IMR-90 (cell line): ENCODE measurements at regions not wholly inside any gene's neighbourhood (a gene's known extent, or its start where the extent isn't known, plus 50 kb on each side); places are given as distances from the start of the nearest gene placed in this dataset.
A peak's percentile ranks its signal among the peaks of the same experiment; 100 is the strongest.

ENCODE experiments used
- ATAC-seq: fragments of 200-7000 bp; cut with Tn5 transposase; 2 replicates; pipeline ENCODE4 v1.9.1; 2020; ENCODE audit warnings: low read depth, mild to moderate bottlenecking, moderate library complexity
- BruUV-seq: library from RNA; stranded (reverse); fragments of 400-500 nt; replicated peaks from 2 replicates; lab custom pipeline; 2021; lab: Mats Ljungman, UMichigan
- CTCF ChIA-PET: fragments of 300-600 bp; formaldehyde crosslinking; extraction: SDS; loops from one replicate; lab custom pipeline; 2021; ENCODE audit warnings: antibody characterized with exemption; lab: Yijun Ruan, JAX
- POLR2A ChIA-PET: fragments of 300-600 bp; sonication (Branson Sonifier 250); formaldehyde crosslinking; loops from one replicate; lab custom pipeline; 2022; ENCODE audit warnings: antibody characterized with exemption; ENCODE audit not compliant: unreplicated experiment; lab: Charles Lee
- DNase-seq: peaks from one replicate; pipeline ENCODE4 v3.0.0; 2013
- H2AFZ ChIP-seq: replicated peaks from 2 replicates; pipeline ENCODE3; 2013; ENCODE audit warnings: low read length, mild to moderate bottlenecking; ENCODE audit not compliant: poor library complexity
- H2AK5ac ChIP-seq: 2 replicates; pipeline ENCODE4 v1.6.1; 2013; ENCODE audit warnings: low read depth, low read length, inconsistent platforms
- H2AK9ac ChIP-seq: replicated peaks from 2 replicates; pipeline ENCODE3; 2013; ENCODE audit warnings: mild to moderate bottlenecking, low read depth, low read length, moderate library complexity; ENCODE audit not compliant: poor library complexity
- H2BK120ac ChIP-seq: 2 replicates; pipeline ENCODE4 v1.6.1; 2013; ENCODE audit warnings: low read depth, low read length, inconsistent platforms
- H2BK15ac ChIP-seq: 3 replicates; pipeline ENCODE4 v1.6.1; 2013; ENCODE audit warnings: low read depth, low read length, inconsistent platforms
- H2BK20ac ChIP-seq: 2 replicates; pipeline ENCODE4 v1.6.1; 2013; ENCODE audit warnings: low read depth, mild to moderate bottlenecking, inconsistent platforms, low read length, moderate library complexity
- H2BK5ac ChIP-seq: 2 replicates; pipeline ENCODE4 v1.6.1; 2013; ENCODE audit warnings: mild to moderate bottlenecking, low read depth, low read length, inconsistent platforms; ENCODE audit not compliant: poor library complexity, severe bottlenecking
- H3K14ac ChIP-seq: replicated peaks from 2 replicates; pipeline ENCODE4 v1.6.1; 2013; ENCODE audit warnings: low read depth, low read length, inconsistent platforms
- H3K18ac ChIP-seq: 2 replicates; pipeline ENCODE4 v1.6.1; 2013; ENCODE audit warnings: low read depth, low read length, control low read depth
- H3K23ac ChIP-seq: 2 replicates; pipeline ENCODE4 v1.6.1; 2013; ENCODE audit warnings: low read depth, low read length, inconsistent platforms
- H3K27ac ChIP-seq: 2 replicates; pipeline ENCODE4 v1.5.1; 2013; ENCODE audit warnings: mild to moderate bottlenecking, control low read depth, low read length; ENCODE audit not compliant: insufficient read depth
- H3K27me3 ChIP-seq: 2 replicates; pipeline ENCODE4 v1.6.1; 2013; ENCODE audit warnings: low read length; ENCODE audit not compliant: control insufficient read depth, insufficient read depth
- H3K36me3 ChIP-seq: 2 replicates; pipeline ENCODE4 v1.6.1; 2013; ENCODE audit warnings: low read length, mixed read lengths; ENCODE audit not compliant: control insufficient read depth, insufficient read depth
- H3K4ac ChIP-seq: 2 replicates; pipeline ENCODE4 v1.6.1; 2013; ENCODE audit warnings: low read depth, low read length, inconsistent platforms
- H3K4me1 ChIP-seq: 2 replicates; pipeline ENCODE4 v1.6.1; 2013; ENCODE audit warnings: low read length, mixed read lengths; ENCODE audit not compliant: control insufficient read depth, insufficient read depth
- H3K4me2 ChIP-seq: 2 replicates; pipeline ENCODE4 v1.6.1; 2013; ENCODE audit warnings: low read depth, mild to moderate bottlenecking, control low read depth, low read length, moderate library complexity
- H3K4me3 ChIP-seq: 2 replicates; pipeline ENCODE4 v1.5.1; 2013; ENCODE audit warnings: low read depth, mild to moderate bottlenecking, control low read depth, low read length, moderate library complexity; ENCODE audit not compliant: insufficient read depth
- H3K56ac ChIP-seq: 2 replicates; pipeline ENCODE4 v1.6.1; 2013; ENCODE audit warnings: low read length, inconsistent platforms; ENCODE audit not compliant: insufficient read depth; ENCODE audit errors: extremely low read depth
- H3K79me1 ChIP-seq, 2 experiments: 2 replicates each; pipeline ENCODE4 v1.6.1; 2013; ENCODE audit warnings: low read length in 2 of 2, inconsistent platforms in 1 of 2, low read depth in 1 of 2
- H3K9ac ChIP-seq: 2 replicates; pipeline ENCODE4 v1.6.1; 2013; ENCODE audit warnings: low read depth, low read length, control low read depth
- H3K9me1 ChIP-seq: 2 replicates; pipeline ENCODE4 v1.6.1; 2013; ENCODE audit warnings: low read length, inconsistent platforms; ENCODE audit not compliant: insufficient read depth
- H3K9me3 ChIP-seq: 2 replicates; pipeline ENCODE4 v1.6.1; 2013; ENCODE audit warnings: low read length; ENCODE audit not compliant: control insufficient read depth, insufficient read depth
- H4K20me1 ChIP-seq: 2 replicates; pipeline ENCODE4 v1.6.1; 2013; ENCODE audit warnings: low read length, inconsistent platforms; ENCODE audit not compliant: insufficient read depth
- H4K5ac ChIP-seq: 2 replicates; pipeline ENCODE4 v1.6.1; 2013; ENCODE audit warnings: mild to moderate bottlenecking, low read depth, low read length, control low read depth
- H4K8ac ChIP-seq, 2 experiments: 2 replicates each; pipeline ENCODE4 v1.6.1; 2013; ENCODE audit warnings: low read depth in 2 of 2, low read length in 2 of 2, control low read depth in 1 of 2, inconsistent platforms in 1 of 2
- H4K91ac ChIP-seq: 2 replicates; pipeline ENCODE4 v1.6.1; 2013; ENCODE audit warnings: low read depth, low read length, inconsistent platforms; ENCODE audit not compliant: insufficient read depth
- CEBPB ChIP-seq: IDR thresholded peaks from 2 replicates; pipeline ENCODE4 v1.6.1; 2012; ENCODE audit warnings: low read depth, low read length, improper control_type of control experiment
- CHD1 ChIP-seq: IDR thresholded peaks from 2 replicates; pipeline ENCODE4 v1.6.1; 2012; ENCODE audit warnings: low read depth, low read length, improper control_type of control experiment
- FOS ChIP-seq: fragments of 150-350 bp; IDR thresholded peaks from 2 replicates; pipeline ENCODE4 v1.6.1; 2016; ENCODE audit warnings: low read depth, low read length
- MAZ ChIP-seq: IDR thresholded peaks from 2 replicates; pipeline ENCODE4 v1.6.1; 2012; ENCODE audit warnings: low read depth, mild to moderate bottlenecking, low read length, improper control_type of control experiment, moderate library complexity, borderline replicate concordance
- MXI1 ChIP-seq: IDR thresholded peaks from 2 replicates; pipeline ENCODE4 v1.6.1; 2012; ENCODE audit warnings: low read depth, mild to moderate bottlenecking, low read length, moderate library complexity, borderline replicate concordance
- POLR2A ChIP-seq: IDR thresholded peaks from 2 replicates; pipeline ENCODE4 v1.6.1; 2012; ENCODE audit warnings: mild to moderate bottlenecking, low read depth, low read length
- RCOR1 ChIP-seq: IDR thresholded peaks from 2 replicates; pipeline ENCODE4 v1.6.1; 2012; ENCODE audit warnings: mild to moderate bottlenecking, low read length, improper control_type of control experiment; ENCODE audit not compliant: insufficient replicate concordance
- SMC3 ChIP-seq: fragments of 150-350 bp; IDR thresholded peaks from 2 replicates; pipeline ENCODE4 v1.6.1; 2016; ENCODE audit warnings: low read depth, mild to moderate bottlenecking, antibody characterized with exemption, low read length, moderate library complexity
- WGBS, 2 experiments: methylation state at CpG; one replicate each; pipeline versions ENCODE4 v1.1.5 to v1.1.7; 2013; ENCODE audit warnings: missing lambda C conversion rate in 2 of 2; ENCODE audit not compliant: insufficient read length in 1 of 2; ENCODE audit errors: extremely low coverage in 2 of 2; 5-methylcytosine and 5-hydroxymethylcytosine counted together
- dilution Hi-C: fragments of 300-500 bp; cut with HindIII; formaldehyde crosslinking; loops from one replicate; pipeline ENCODE4 v1.14.3; 2018; ENCODE audit warnings: low sequenced_read_pairs; ENCODE audit not compliant: unreplicated experiment
- in situ Hi-C: fragments of 300-500 bp; cut with MboI; formaldehyde crosslinking; loops from 3 replicates; pipeline ENCODE4 v1.14.3; 2019; ENCODE audit warnings: low sequenced_read_pairs, inconsistent platforms, mixed read lengths
- intact Hi-C: fragments of 100-400 bp; cut with micrococcal nuclease; formaldehyde crosslinking; loops from 2 replicates; pipeline ENCODE4 v1.10.0; 2022

- intact Hi-C loops, result no loop called here
- Histone ChIP-seq H3K9ac (no peak overlapping the region), H2BK20ac (no peak overlapping the region), H3K56ac (no peak overlapping the region), H4K20me1 (no peaks in the 10 kb centered on the region), H3K27ac (no peak overlapping the region), H3K36me3 (peaks cover 36% of the 10 kb centered on the region), H2BK5ac (peak overlapping the region; percentile 12), H4K5ac (no peak overlapping the region), H3K4me3 (no peak overlapping the region), H3K4me1 (peaks cover 30% of the 10 kb centered on the region), H3K14ac (peak overlapping the region; percentile 97; the same call in 1 of the 2 replicates), H3K9me3 (no peaks in the 10 kb centered on the region), H3K18ac (no peak overlapping the region), H4K8ac (peak overlapping the region in 1 of 2 experiments; percentile 31; a peak in 2 of 4 replicates), H3K79me1 (peaks cover 30 to 76% of the 10 kb centered on the region in 2 experiments; a peak in 3 of 4 replicates), H2BK120ac (0 out of 2 replicates have a peak overlapping the region, but pooled peaks have one; percentile 12), H3K4ac (peak overlapping the region; percentile 8; the same call in 1 of the 2 replicates), H2AFZ (no peak overlapping the region), H3K9me1 (peaks cover 8% of the 10 kb centered on the region), H3K27me3 (no peaks in the 10 kb centered on the region), H2AK9ac (no peak overlapping the region), H3K4me2 (no peak overlapping the region), H2BK15ac (no peak overlapping the region), H3K23ac (peak overlapping the region; percentile 39), H4K91ac (no peak overlapping the region), H2AK5ac (no peak overlapping the region)
- POLR2A ChIA-PET, result interaction anchor here (0.6 to 1.7 kb wide), 2 partner anchors 10 to 104 kb away, joined by 5 to 9 read pairs; no protein-coding TSS in a partner anchor
- ATAC-seq (no peak), DNase-seq (no peak)
- no peak for TF ChIP-seq SMC3
- TF ChIP-seq MXI1, result no peak
- no peak for TF ChIP-seq POLR2A
- no peak for TF ChIP-seq MAZ
- TF ChIP-seq CEBPB, result no peak
- TF ChIP-seq CHD1, result no peak
- TF ChIP-seq RCOR1, result no peak
- TF ChIP-seq FOS, result no peak
- CTCF ChIA-PET, result interaction anchor here (0.7 kb wide), 1 partner anchor 198 kb away, joined by 3 read pairs; no protein-coding TSS in a partner anchor
- BruUV-seq, result no TSS peak
- in situ Hi-C loops, result no loop called here
- dilution Hi-C loops, result no loop called here
- WGBS, 2 experiments, result 92% methylated on average over 2 of the region's 4 CpGs; no CpG with 5 or more reads in 1 of the 2 experiments
Measured at GRCh38 chr20:19890445-19891051, 126.6 kb upstream of the NAA20 start.
